SU-DHL-6 (cell line): ENCODE measurements at regions not wholly inside any gene's neighbourhood (a gene's known extent, or its start where the extent isn't known, plus 50 kb on each side); places are given as distances from the start of the nearest gene placed in this dataset.
"Not testable (repeated sequence)": the region's sequence is repeated elsewhere in the genome, so short reads cannot be mapped to it uniquely, and the experiment has no call there.

Source experiments
- H2AFZ ChIP-seq: fragments of 200-600 bp; sonication (generic); 2 replicates; pipeline ENCODE4 v1.6.1; 2014; ENCODE audit warnings: low read depth, mild to moderate bottlenecking, moderate library complexity, mixed read lengths, antibody characterized with exemption, low read length; ENCODE audit not compliant: severe bottlenecking
- H3F3A ChIP-seq: fragments of 200-600 bp; shearing (Covaris generic); 2 replicates; pipeline ENCODE4 v1.6.0; 2016; ENCODE audit warnings: antibody characterized with exemption, mild to moderate bottlenecking; ENCODE audit not compliant: insufficient read depth
- H3K27ac ChIP-seq: fragments of 200-600 bp; sonication (generic); 2 replicates; pipeline ENCODE4 v1.5.1; 2016; ENCODE audit warnings: low read depth, mild to moderate bottlenecking, low read length, moderate library complexity, mixed read lengths
- H3K27me3 ChIP-seq: fragments of 200-600 bp; sonication (generic), shearing (Covaris generic); 2 replicates; pipeline ENCODE4 v1.6.0; 2014; ENCODE audit warnings: mild to moderate bottlenecking, low read length
- H3K36me3 ChIP-seq: fragments of 200-600 bp; sonication (generic); 2 replicates; pipeline ENCODE4 v1.6.1; 2014; ENCODE audit warnings: mild to moderate bottlenecking, low read length, mixed read lengths
- H3K4me2 ChIP-seq: fragments of 300-600, 200-600 bp; shearing (Covaris generic), sonication (generic); 2 replicates; pipeline ENCODE4 v1.6.0; 2014; ENCODE audit warnings: low read length, low read depth, mild to moderate bottlenecking; ENCODE audit not compliant: poor library complexity, severe bottlenecking
- H3K4me3 ChIP-seq: fragments of 200-600 bp; sonication (generic); 2 replicates; pipeline ENCODE4 v1.5.1; 2014; ENCODE audit warnings: antibody characterized with exemption, low read length, mild to moderate bottlenecking, mixed read lengths; ENCODE audit not compliant: insufficient read depth, poor library complexity, severe bottlenecking
- H3K79me2 ChIP-seq: fragments of 200-600 bp; sonication (generic); 2 replicates; pipeline ENCODE4 v1.6.1; 2014; ENCODE audit warnings: mild to moderate bottlenecking, low read length, moderate library complexity; ENCODE audit not compliant: insufficient read depth
- H3K9ac ChIP-seq: fragments of 200-600 bp; sonication (generic); 2 replicates; pipeline ENCODE4 v1.7.0; 2014; ENCODE audit warnings: mild to moderate bottlenecking, low read length
- H3K9me2 ChIP-seq: fragments of 200-600 bp; sonication (generic); replicated peaks from 2 replicates; pipeline ENCODE4 v1.6.1; 2014; ENCODE audit warnings: low read length; ENCODE audit not compliant: insufficient read depth
- H3K9me3 ChIP-seq: fragments of 200-600 bp; sonication (generic); 2 replicates; pipeline ENCODE4 v1.6.1; 2014; ENCODE audit warnings: low read length, mixed read lengths; ENCODE audit not compliant: insufficient read depth
- H4K20me1 ChIP-seq: fragments of 200-600 bp; sonication (generic); 2 replicates; pipeline ENCODE4 v1.6.1; 2014; ENCODE audit warnings: low read depth, mild to moderate bottlenecking, antibody characterized with exemption, low read length, moderate library complexity, mixed read lengths
- CTCF ChIP-seq: fragments of 200-600 bp; sonication (generic); IDR thresholded peaks from one replicate; pipeline ENCODE4 v1.5.1; 2017; ENCODE audit warnings: antibody characterized with exemption, mild to moderate bottlenecking, low read length, moderate library complexity; ENCODE audit not compliant: insufficient read depth, poor library complexity, severe bottlenecking
- EZH2phosphoT487 ChIP-seq: fragments of 200-600 bp; sonication (generic), shearing (Covaris generic); conservative IDR thresholded peaks from 2 replicates; pipeline ENCODE4 v1.6.1; 2018; ENCODE audit warnings: mild to moderate bottlenecking, antibody characterized with exemption, low read length, moderate library complexity, mixed read lengths

DNA sequence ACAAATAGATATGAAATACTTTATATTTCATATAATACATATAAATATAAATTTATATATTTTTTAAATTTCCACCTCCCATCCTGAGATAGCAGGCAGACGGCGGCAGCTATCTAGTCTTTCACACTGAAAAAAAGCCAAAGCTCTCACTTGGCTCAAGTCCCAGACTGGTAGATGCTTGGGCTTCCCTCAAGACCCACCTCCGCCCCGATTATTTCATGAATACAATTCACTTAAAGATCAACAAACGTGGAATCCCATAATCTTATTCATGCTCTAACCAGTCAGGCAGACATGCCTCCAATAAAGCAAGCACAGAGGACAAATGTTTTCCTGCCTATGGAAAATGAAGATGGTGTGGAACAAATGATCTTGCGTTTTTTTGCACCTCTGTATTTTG is 275.9 kb upstream of the NR2F2 start:
- Histone ChIP-seq H3K4me2 (no peak overlapping the region), H3K27ac (no peak overlapping the region), H3K9ac (no peak overlapping the region), H2AFZ (no peak overlapping the region), H3K27me3 (no peaks in the 10 kb centered on the region), H3K36me3 (no peaks in the 10 kb centered on the region), H3K79me2 (no peaks in the 10 kb centered on the region), H3K4me3 (no peak overlapping the region), H3K9me2 (no peaks in the 10 kb centered on the region), H3F3A (no peaks in the 10 kb centered on the region), H3K9me3 (no peaks in the 10 kb centered on the region), H4K20me1 (no peaks in the 10 kb centered on the region)
- TF ChIP-seq EZH2phosphoT487 (no peak), CTCF (no peak)

GRCh38 chr15:96058103-96058851 is 272.2 kb upstream of the NR2F2 start:
- Histone ChIP-seq H3K27me3 (no peaks in the 10 kb centered on the region), H2AFZ (no peak overlapping the region), H4K20me1 (no peaks in the 10 kb centered on the region), H3K36me3 (no peaks in the 10 kb centered on the region), H3K9me2 (no peaks in the 10 kb centered on the region), H3K4me3 (no peak overlapping the region), H3F3A (no peaks in the 10 kb centered on the region), H3K4me2 (no peak overlapping the region), H3K27ac (no peak overlapping the region), H3K9me3 (no peaks in the 10 kb centered on the region), H3K9ac (no peak overlapping the region), H3K79me2 (no peaks in the 10 kb centered on the region)
- TF ChIP-seq EZH2phosphoT487, result no peak
- no peak for TF ChIP-seq CTCF

DNA sequence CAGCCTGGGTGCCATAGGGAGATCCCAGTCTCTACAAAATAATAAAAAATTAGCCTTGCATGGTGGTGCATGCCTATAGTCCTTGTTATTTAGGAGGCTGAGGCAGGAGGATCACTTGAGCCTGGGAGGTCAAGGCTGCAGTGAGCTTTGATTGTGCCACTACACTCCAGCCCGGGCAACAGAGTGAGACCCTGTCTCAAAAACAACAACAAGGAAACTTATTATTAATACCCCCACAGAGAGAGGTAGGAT is 271.7 kb upstream of the NR2F2 start:
- H4K20me1 ChIP-seq, H3K27ac ChIP-seq, H2AFZ ChIP-seq, H3K36me3 ChIP-seq, H3K4me2 ChIP-seq, H3F3A ChIP-seq, H3K9ac ChIP-seq, H3K27me3 ChIP-seq, H3K9me3 ChIP-seq, H3K4me3 ChIP-seq, H3K79me2 ChIP-seq, H3K9me2 ChIP-seq: not testable (repeated sequence)

DNA sequence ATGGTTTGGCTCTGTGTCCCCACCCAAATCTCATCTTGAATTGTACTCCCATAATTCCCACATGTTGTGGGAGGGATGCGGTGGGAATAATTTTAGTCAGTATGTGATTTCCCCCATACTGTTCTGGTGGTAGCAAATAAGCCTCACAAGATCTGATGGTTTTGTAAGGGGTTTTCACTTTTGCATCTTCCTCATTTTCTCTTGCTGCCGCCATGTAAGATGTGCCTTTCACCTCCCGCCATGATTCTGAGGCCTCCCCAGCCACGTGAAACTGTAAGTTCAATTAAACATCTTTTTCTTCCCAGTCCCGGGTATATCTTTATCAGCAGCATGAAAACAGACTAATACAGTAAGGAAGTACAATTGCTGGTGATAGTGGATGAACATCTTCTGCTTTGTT is 269.9 kb upstream of the NR2F2 start:
- H3K9me3 ChIP-seq, H3K27ac ChIP-seq, H4K20me1 ChIP-seq, H2AFZ ChIP-seq, H3K27me3 ChIP-seq, H3K9ac ChIP-seq, H3K4me2 ChIP-seq, H3K79me2 ChIP-seq, H3K36me3 ChIP-seq, H3K4me3 ChIP-seq, H3K9me2 ChIP-seq, H3F3A ChIP-seq: not testable (repeated sequence)
